GM18511 (cell line): ENCODE measurements at regions not wholly inside any gene's neighbourhood (a gene's known extent, or its start where the extent isn't known, plus 50 kb on each side); places are given as distances from the start of the nearest gene placed in this dataset.
"Not testable (repeated sequence)": the region's sequence is repeated elsewhere in the genome, so short reads cannot be mapped to it uniquely, and the experiment has no call there.

ENCODE experiments used
- ATAC-seq: cut with Tn5 transposase; IDR thresholded peaks from one replicate; pipeline ENCODE4 v1.9.1; 2021; ENCODE audit warnings: mild to moderate bottlenecking, moderate library complexity; ENCODE audit not compliant: unreplicated experiment

GRCh38 chr5:51559339-51559738 lies 176.1 kb downstream of the ISL1 start:
- no peak for ATAC-seq

GRCh38 chr5:51559921-51560658 lies 176.8 kb downstream of the ISL1 start:
- no peak for ATAC-seq

GRCh38 chr5:51566953-51567352 lies 183.7 kb downstream of the ISL1 start:
- no peak for ATAC-seq

DNA sequence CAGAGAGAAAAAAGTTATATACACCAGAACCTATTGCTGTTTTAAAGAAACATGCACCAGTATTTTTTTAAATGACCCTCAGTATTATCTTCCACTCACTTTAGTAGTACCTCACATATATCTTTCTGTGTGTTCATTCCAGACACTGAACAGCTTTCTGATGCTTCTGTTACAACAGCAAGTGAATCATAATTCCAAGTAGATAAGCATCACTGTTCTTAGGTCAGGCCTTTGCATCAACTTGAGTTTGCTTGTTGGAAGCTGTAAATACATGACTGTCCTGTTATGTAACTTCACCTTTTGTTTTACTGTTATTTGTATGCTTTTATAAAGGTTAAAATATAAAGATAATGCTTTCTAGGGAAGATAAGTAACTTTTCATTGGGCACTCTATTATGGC lies 184.4 kb downstream of the ISL1 start:
- ATAC-seq: no peak

- no peak for ATAC-seq
Observed at GRCh38 chr5:51573835-51574234, 190.6 kb downstream of the ISL1 start.

DNA sequence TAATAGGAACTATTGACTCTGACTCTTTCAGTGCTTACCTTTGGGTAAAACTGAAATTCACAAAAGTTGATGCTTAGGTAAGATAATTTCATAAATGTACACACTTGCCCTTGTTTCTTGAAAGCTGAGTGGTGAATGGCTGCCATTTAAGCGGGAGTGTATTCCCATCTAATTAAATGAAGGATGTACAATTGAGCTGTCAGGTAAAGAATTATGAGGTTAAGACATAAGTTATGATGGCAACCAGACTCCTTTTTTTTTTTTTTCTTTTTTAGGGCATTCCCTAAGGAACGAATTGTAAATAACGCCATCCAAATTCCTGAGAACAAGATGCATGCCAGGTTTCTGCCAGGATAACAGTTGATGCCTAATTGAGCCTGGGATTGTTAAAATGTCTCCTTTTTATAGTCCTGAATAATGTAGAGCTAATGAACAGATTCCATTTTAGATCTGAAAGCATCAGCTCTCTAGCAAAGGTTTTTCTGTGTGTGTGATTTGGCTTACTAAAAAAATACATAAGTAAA lies 199.7 kb downstream of the ISL1 start:
- no peak for ATAC-seq

- ATAC-seq: no peak
Observed at GRCh38 chr5:51598026-51598425, 214.8 kb downstream of the ISL1 start.

- no peak for ATAC-seq
Observed at GRCh38 chr5:51599587-51599986, 216.3 kb downstream of the ISL1 start.

GRCh38 chr5:51604324-51604723 lies 221.1 kb downstream of the ISL1 start:
- ATAC-seq: no peak

DNA sequence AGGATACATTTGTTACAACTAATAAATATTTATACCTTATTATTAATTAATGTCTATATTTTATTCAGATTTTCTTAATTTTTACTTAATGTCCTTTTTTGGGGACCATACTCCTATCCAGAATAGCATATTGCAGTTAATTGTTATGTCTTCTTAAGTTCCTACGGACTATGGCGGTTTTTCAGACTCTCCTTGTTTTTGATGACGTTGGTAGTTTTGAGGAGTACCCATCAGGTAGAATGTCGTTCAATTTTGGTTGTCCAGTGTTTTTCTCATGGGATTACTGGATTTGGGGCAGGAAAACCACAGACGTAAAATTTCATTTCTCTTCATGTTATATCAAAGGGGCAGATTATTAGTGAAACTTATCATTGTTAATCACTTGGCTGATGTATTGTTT lies 223.7 kb downstream of the ISL1 start:
- no peak for ATAC-seq

DNA sequence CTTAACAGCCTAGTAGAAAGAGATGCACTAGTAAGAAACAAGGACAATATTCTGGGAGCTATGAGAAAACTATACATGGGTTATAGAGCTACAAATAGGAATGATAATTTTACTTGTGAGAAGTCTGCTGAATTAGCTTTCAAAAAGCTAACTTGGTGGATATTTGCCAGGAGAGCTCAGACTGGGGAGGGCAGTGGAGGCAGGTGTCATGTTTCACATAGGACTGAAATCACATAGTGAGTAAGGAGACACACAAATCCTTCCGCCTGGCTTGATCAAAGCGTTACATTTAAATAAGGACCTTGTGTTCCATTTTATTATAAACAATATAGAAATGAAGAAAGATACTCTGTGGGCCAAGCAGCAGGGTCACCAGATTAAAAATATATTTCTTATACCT lies 235.0 kb downstream of the ISL1 start:
- ATAC-seq: no peak

- no peak for ATAC-seq
Observed at GRCh38 chr5:51621156-51621555, 237.9 kb downstream of the ISL1 start.

DNA sequence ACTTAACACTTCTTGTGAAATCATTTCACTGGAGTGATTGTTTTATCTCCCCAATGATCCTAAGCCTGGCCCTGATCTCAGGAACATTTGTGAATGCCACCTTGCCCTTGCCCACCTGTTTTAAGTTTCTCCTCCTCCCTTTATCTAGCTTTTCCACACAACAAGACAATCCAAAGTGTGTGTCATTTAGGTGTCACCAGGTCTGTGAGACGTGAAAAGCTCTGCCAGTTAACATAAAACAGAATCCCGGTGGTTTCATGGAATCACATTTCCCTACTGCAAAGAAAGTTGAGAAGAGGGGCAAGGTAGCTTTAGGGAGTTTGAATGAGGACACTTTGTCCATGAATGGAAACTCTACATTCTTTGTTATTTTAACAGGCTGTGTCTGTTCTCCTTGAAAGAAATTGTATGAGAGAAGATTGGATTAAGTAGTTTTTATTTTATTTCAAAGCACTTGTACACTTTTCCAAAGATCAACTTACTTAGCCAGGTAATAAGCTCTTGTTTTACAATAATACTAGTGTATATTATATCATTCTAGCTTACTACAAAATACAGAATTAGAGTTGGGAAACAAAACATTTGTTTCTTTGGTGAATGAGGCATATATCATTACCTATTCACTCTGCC lies 239.0 kb downstream of the ISL1 start:
- no peak for ATAC-seq

DNA sequence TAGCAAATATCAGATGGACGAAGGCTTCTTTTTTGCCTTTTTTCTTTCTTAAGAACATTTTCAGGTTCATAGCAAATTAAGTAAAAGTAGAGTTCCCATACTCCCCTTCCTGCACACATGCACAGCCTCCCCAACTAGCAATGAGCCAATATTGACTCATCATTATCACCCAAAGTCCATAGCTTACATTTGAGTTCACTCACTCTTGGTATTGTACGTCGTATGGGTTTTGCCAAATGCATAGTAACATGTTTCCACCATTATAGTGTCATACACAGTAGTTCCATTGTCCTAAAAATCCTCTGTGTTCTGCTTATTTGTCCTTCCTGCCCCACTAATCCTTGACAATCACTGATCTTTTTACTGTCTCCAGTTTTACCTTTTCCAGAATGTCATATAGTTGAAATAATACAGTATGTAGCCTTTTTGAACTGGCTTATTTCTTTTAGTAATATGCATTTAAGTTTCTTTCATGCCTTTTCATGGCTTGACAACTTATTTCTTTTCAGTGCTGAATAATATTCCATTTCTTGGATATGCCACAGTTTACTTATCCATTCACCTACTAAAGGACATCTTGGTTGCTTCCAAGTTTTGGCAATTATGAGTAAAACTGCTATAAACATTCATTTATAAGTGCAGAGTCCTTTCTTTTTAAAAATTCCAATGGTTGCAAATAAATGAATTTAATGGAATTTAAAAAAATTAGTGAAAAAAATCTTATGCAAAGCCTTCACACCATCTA lies 242.1 kb downstream of the ISL1 start:
- no peak for ATAC-seq

DNA sequence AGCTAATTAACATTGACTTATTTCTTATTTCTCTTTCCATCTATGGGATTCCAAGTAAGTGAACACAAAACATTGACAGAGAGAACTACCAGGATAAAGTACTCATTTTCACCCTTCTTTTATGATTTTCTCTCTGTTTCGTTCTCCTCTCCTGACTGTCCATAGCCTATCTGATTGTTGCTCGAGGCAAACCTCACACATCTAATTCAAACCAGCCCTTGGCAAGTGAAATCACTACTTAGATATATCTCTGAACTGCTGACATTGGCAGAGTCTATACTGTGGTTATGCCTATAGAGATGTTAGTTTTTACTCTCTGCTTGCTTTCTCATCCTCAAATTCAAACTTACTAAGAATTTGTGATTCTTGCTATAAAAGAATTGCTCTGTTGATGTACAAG lies 248.8 kb downstream of the ISL1 start:
- no peak for ATAC-seq

DNA sequence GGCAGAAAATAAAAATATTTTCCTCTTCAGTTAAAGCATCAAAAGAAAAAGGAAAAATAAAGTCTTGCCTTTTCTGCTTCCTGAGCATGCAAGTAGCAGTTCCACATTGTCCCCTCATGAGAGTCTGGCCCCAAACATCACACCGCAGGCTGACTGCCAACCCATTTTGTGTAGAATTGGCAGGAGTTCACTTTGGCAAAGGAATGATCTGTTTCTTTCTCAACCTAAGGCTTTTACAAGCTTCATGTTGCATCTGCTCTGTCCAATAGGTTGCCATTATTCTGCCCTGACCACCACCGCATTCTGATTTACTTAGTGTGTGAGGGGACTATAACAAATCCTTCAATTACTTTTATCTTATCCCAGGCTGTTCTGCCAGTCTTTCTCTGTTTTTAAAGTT lies 249.5 kb downstream of the ISL1 start:
- no peak for ATAC-seq

DNA sequence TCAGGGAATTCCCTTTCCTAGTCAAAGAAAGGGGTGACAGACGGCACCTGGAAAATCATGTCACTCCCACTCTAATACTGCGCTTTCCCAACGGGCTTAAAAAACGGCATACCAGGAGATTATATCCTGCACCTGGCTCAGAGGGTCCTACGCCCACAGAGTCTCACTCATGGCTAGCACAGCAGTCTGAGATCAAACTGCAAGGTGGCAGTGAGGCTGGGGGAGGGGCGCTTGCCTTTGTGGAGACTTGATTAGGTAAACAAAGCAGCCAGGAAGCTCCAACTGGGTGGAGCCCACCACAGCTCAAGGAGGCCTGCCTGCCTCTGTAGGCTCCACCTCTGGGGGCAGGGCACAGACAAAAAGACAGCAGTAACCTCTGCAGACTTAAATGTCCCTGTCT lies 253.7 kb downstream of the ISL1 start:
- ATAC-seq: not testable (repeated sequence)

- no peak for ATAC-seq
Observed at GRCh38 chr5:51644976-51645375, 261.7 kb downstream of the ISL1 start.

DNA sequence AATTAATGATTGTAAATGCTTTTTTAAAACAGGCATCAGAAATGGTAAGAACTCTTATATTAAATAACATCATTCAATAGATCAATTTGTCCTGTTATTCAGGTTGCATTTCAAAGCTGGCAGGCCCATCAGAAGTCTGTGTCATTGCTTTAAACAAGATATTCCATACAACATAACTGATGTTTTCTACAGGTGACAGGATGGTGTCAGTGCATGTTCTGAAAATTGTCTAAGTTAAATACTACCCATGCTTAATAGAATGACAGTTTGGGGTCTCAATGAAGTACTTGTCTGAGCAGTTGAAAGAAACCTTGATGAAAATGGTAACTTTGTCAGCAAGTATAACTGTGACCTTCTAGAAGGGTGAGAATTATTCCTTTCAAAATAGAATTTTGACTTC lies 263.2 kb downstream of the ISL1 start:
- no peak for ATAC-seq

DNA sequence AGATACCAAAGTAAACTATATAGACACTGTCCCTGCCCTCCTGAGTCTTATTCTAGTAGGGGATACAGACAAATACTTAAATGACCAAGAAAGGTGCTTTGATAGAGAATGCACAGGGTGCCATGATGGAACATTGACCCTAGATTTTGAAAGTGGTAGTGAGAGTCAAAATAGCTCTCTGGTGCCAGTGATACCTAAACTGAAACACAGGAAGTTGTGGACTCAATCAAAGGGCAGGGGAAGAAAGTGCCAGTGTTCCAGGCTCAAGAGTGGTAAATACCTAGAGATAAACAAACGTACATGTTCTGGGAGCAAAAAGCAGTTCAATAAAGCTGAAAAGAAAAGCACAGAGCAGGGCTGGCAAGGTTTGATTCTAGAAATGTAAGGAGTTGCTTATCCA lies 267.6 kb downstream of the ISL1 start:
- no peak for ATAC-seq

- no peak for ATAC-seq
Observed at GRCh38 chr5:51651476-51651875, 268.2 kb downstream of the ISL1 start.

DNA sequence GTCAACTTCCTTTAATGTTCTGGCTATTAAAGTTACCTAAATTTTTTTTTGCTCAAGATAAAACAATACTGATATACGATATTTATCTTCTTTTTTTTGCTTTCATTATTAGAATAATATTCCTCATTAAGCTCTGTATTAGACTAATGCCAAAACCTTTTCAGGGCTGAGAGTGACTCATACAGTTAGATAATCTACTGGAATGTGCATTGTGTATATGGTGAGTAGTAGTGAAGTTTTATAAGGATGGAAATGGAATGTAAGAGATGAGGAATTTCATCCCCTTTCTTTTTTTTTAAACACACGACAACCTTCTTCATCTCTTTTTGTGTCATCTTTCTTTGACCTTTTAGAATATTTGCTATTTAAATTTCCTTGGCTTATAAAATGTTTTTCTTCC lies 268.6 kb downstream of the ISL1 start:
- no peak for ATAC-seq
